Gastroesophageal sphincter (tissue), 4 donors: ENCODE measurements at regions not wholly inside any gene's neighbourhood (a gene's known extent, or its start where the extent isn't known, plus 50 kb on each side); places are given as distances from the start of the nearest gene placed in this dataset.

Experiments
- ATAC-seq: fragments of 150-250 bp; one replicate; pipeline ENCODE4 v1.9.1; 2016; ENCODE audit warnings: mild to moderate bottlenecking, moderate library complexity
- H3K27ac ChIP-seq, 4 donors: fragments of 200-600 bp; sonication (generic) in 3 of 4; 1 replicate in 3 of 4; 2 replicates in 1 of 4; pipeline ENCODE4 v1.5.1; 2016 to 2019
- H3K27me3 ChIP-seq: fragments of 200-600 bp; sonication (generic); one replicate; pipeline ENCODE4 v1.5.1; 2019
- H3K36me3 ChIP-seq, 2 donors: fragments of 200-600 bp; sonication (generic); one replicate each; pipeline ENCODE4 v1.5.1; 2019; ENCODE audit warnings: control low read depth in 1 of 2
- H3K4me1 ChIP-seq, 3 donors: fragments of 200-600 bp; sonication (generic); 1 replicate in 2 of 3; 2 replicates in 1 of 3; pipeline ENCODE4 v1.5.1; 2016 to 2019; ENCODE audit warnings: control low read depth in 2 of 3
- H3K4me3 ChIP-seq, 2 donors: fragments of 200-600 bp; sonication (generic); one replicate each; pipeline ENCODE4 v1.5.1; 2019; ENCODE audit warnings: mild to moderate bottlenecking in 1 of 2, moderate library complexity in 1 of 2
- H3K9me3 ChIP-seq, 3 donors: fragments of 200-600 bp; sonication (generic); one replicate each; pipeline ENCODE4 v1.5.1; 2017 to 2019; ENCODE audit warnings: control low read depth in 2 of 3
- EP300 ChIP-seq: sonication (generic); formaldehyde crosslinking; IDR thresholded peaks from one replicate; pipeline ENCODE4 v1.6.1; 2017; ENCODE audit warnings: antibody characterized with exemption, mild to moderate bottlenecking
- POLR2A ChIP-seq, 2 donors: fragments of 450-650 bp; IDR thresholded peaks; one replicate each; pipeline ENCODE4 v1.6.1; 2017; ENCODE audit warnings: antibody characterized with exemption in 2 of 2, mild to moderate bottlenecking in 2 of 2, moderate library complexity in 1 of 2
- POLR2AphosphoS5 ChIP-seq: sonication (generic); formaldehyde crosslinking; IDR thresholded peaks from one replicate; pipeline ENCODE4 v1.6.1; 2017; ENCODE audit warnings: antibody characterized with exemption
- WGBS, 2 donors: methylation state at CpG; one replicate each; pipeline ENCODE4 v1.1.5; 2018; ENCODE audit warnings: low coverage in 1 of 2; 5-methylcytosine and 5-hydroxymethylcytosine counted together
- TF ChIP-seq, protein P1 (sequence below), 4 experiments: fragments of 200-600 bp in 2 of 4; fragments of 450-650 bp in 2 of 4; sonication (generic) in 1 of 4; IDR thresholded peaks; one replicate each; pipeline ENCODE4 v1.5.1; 2017 to 2019; ENCODE audit warnings: antibody characterized with exemption in 4 of 4, mild to moderate bottlenecking in 2 of 4, moderate library complexity in 2 of 4

DNA sequence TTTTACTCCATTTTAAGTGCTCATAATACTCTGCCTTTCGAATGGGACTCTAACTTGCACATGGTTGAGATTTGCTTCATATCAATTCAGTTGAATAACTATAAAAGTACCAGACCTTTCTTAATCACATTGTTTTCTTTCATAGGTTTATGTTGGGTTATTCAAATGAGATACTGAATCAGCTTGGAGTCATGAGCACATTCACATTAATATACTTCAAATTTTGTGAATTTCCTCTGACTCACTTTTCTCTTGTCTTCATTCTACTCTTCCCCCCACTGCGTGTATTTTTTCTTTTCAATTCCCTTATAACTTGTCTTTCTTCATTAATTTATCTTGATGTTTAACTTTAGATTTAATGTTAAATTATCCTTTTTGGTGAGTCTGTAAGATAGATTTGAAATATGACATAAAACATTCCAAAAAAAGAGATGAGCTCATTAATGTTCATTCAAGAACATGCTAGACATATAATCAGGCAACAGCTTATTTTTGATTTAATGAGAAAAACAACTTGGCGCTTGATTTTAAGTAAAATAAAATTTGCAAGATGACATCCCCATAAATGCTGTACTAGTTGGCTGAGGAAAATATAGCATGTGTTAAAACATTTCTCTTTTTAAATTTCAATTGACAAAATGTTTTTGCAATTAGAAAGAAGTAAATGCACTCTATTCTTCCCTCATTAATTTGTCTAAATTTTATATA lies 736.0 kb downstream of the CD109 start:
- Histone ChIP-seq H3K27me3 (no peaks in the 10 kb centered on the region), H3K4me3 (no peak overlapping the region), H3K36me3 (no peaks in the 10 kb centered on the region), H3K27ac (no peak overlapping the region), H3K4me1 (peaks cover 0 to 45% (median 2%) of the 10 kb centered on the region in 3 donors), H3K9me3 (no peaks in the 10 kb centered on the region)
- WGBS, 2 donors, result 76 to 78% methylated on average over 3 of the region's 3 CpGs
- TF ChIP-seq POLR2A (IDR thresholded peaks at IDR 0.05), result no peak
- TF ChIP-seq EP300, result no peak
- TF ChIP-seq, protein P1, sequence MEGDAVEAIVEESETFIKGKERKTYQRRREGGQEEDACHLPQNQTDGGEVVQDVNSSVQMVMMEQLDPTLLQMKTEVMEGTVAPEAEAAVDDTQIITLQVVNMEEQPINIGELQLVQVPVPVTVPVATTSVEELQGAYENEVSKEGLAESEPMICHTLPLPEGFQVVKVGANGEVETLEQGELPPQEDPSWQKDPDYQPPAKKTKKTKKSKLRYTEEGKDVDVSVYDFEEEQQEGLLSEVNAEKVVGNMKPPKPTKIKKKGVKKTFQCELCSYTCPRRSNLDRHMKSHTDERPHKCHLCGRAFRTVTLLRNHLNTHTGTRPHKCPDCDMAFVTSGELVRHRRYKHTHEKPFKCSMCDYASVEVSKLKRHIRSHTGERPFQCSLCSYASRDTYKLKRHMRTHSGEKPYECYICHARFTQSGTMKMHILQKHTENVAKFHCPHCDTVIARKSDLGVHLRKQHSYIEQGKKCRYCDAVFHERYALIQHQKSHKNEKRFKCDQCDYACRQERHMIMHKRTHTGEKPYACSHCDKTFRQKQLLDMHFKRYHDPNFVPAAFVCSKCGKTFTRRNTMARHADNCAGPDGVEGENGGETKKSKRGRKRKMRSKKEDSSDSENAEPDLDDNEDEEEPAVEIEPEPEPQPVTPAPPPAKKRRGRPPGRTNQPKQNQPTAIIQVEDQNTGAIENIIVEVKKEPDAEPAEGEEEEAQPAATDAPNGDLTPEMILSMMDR (IDR thresholded peaks at IDR 0.05), result no peak
- no peak for TF ChIP-seq POLR2AphosphoS5
- ATAC-seq, result no peak

GRCh38 chr6:74420221-74420620 lies 724.2 kb downstream of the CD109 start:
- Histone ChIP-seq H3K9me3 (no peaks in the 10 kb centered on the region), H3K4me1 (no peaks in the 10 kb centered on the region), H3K27ac (no peak overlapping the region), H3K27me3 (no peaks in the 10 kb centered on the region), H3K36me3 (no peaks in the 10 kb centered on the region), H3K4me3 (no peak overlapping the region)
- TF ChIP-seq POLR2AphosphoS5 (no peak), EP300 (no peak), POLR2A (IDR thresholded peaks at IDR 0.05) (no peak)
- TF ChIP-seq, protein P1 (IDR thresholded peaks at IDR 0.05), result no peak
- no peak for ATAC-seq
- WGBS, 2 donors, result 88 to 100% methylated on average over 1 of the region's 1 CpG

DNA sequence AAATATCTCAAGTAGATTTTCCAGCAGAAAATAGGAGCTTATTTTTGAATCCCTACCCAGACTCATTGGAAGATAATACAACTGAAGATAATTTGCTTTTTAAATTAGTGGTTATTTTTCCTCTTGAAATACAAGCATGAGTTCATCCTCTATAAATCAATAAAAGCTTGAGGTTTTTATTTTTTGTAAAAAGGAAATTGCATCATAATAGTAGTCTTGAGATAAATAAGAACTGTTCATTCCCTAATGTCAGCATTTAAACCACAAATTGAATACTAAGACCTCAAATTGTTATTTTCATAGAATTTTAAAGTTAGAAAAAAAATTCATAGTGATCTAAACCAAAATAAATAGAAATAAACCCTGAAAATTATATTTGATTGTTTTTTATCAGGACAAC lies 719.1 kb downstream of the CD109 start:
- H3K36me3 ChIP-seq, result no peaks in the 10 kb centered on the region
- no peaks in the 10 kb centered on the region for H3K4me1 ChIP-seq
- no peaks in the 10 kb centered on the region for H3K27me3 ChIP-seq
- no peak overlapping the region for H3K27ac ChIP-seq
- H3K4me3 ChIP-seq, result no peak overlapping the region
- no peaks in the 10 kb centered on the region for H3K9me3 ChIP-seq
- no peak for ATAC-seq
- TF ChIP-seq POLR2AphosphoS5 (no peak), POLR2A (IDR thresholded peaks at IDR 0.05) (no peak), EP300 (no peak)
- TF ChIP-seq, protein P1 (IDR thresholded peaks at IDR 0.05), result no peak

GRCh38 chr6:74410630-74411029 lies 714.6 kb downstream of the CD109 start:
- no peak overlapping the region for H3K27ac ChIP-seq
- 85% methylated on average over 1 of the region's 1 CpG; no CpG with 5 or more reads in 1 of the 2 donors for WGBS, 2 donors
- no peaks in the 10 kb centered on the region for H3K27me3 ChIP-seq
- peaks cover 0 to 4% (median 0%) of the 10 kb centered on the region in 3 donors for H3K4me1 ChIP-seq
- no peak for TF ChIP-seq EP300
- no peak for TF ChIP-seq POLR2AphosphoS5
- TF ChIP-seq, protein P1 (IDR thresholded peaks at IDR 0.05), result no peak
- TF ChIP-seq POLR2A (IDR thresholded peaks at IDR 0.05), result no peak
- no peaks in the 10 kb centered on the region for H3K9me3 ChIP-seq
- ATAC-seq, result no peak
- no peaks in the 10 kb centered on the region for H3K36me3 ChIP-seq
- no peak overlapping the region for H3K4me3 ChIP-seq

DNA sequence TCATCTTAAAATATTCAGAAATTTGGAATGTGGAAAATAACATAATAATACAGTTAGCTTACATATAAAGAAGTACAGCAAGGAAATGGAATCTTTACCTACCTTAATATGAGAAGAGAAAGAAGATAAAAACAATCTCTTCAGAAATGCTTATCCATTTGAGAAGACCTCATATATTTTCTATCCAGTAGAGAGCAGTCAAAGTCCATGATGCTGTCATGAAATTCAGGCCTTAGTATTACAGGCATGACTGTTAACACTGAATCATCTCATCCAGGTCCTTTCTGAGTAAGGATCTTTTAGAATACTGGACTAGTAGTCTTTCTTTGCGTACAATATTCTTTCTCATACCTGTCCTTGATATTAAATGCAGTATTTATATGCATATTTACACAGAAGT lies 713.4 kb downstream of the CD109 start:
- ATAC-seq, result peak; percentile 83
- Histone ChIP-seq H3K27ac (no peak overlapping the region), H3K9me3 (no peaks in the 10 kb centered on the region), H3K4me1 (peaks cover 0 to 4% (median 0%) of the 10 kb centered on the region in 3 donors), H3K36me3 (no peaks in the 10 kb centered on the region), H3K27me3 (no peaks in the 10 kb centered on the region), H3K4me3 (no peak overlapping the region)
- no peak for TF ChIP-seq POLR2AphosphoS5
- TF ChIP-seq, protein P1 (IDR thresholded peaks at IDR 0.05), result peak; percentile 45 to 71 (median 66)
- 0 to 20% methylated on average over 1 of the region's 1 CpG for WGBS, 2 donors
